ENCODE measurements at regions not wholly inside any gene's neighbourhood (a gene's known extent, or its start where the extent isn't known, plus 50 kb on each side); places are given as distances from the start of the nearest gene placed in this dataset.

DNA sequence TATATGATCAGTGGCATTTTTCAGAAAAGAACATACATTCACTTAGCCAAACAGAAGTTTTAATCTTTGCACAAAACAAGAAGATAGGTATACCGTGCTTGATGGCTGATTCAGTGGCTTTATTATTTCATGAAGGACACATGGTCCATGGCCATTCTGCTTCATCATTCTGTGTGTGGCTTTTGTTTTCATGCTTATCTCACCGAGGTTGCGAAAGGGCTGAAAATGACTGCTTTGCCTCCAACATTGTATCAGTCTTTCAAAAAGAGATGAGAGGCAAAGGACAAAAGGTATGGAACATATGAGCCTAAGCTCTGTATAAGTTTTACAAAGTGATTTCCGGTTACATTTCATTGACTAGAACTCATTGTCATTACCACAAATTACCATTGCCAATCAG lies 541.1 kb downstream of the RAB28 start (continued):
- peak; percentile 45; the same call in 1 of the 2 replicates for TF ChIP-seq AHDC1 (CRISPR knock-in tag; IDR thresholded peaks at IDR 0.05; ENCODE audit: borderline replicate concordance)
- TF ChIP-seq FOXJ3 (CRISPR knock-in tag; IDR thresholded peaks at IDR 0.05; ENCODE audit: borderline replicate concordance), result peak; percentile 34; the same call in 1 of the 2 replicates
- TF ChIP-seq KAT8 (CRISPR knock-in tag; IDR thresholded peaks at IDR 0.05), result peak; percentile 43; the same call in 1 of the 2 replicates
- no peak for TF ChIP-seq KAT2B (IDR thresholded peaks at IDR 0.05; ENCODE audit: borderline replicate concordance, low read depth, low read length)
- no peak for TF ChIP-seq SOX6 (IDR thresholded peaks at IDR 0.05)
- peak; percentile 91 for TF ChIP-seq SOX6 (CRISPR knock-in tag; IDR thresholded peaks at IDR 0.05)
- TF ChIP-seq HNF4A (CRISPR knock-in tag; IDR thresholded peaks at IDR 0.05), result peak; percentile 35; the same call in 1 of the 2 replicates
- TF ChIP-seq ZNF350 (CRISPR knock-in tag; IDR thresholded peaks at IDR 0.05; ENCODE audit: borderline replicate concordance, low read depth), result no peak
- TF ChIP-seq TARDBP (CRISPR knock-in tag; IDR thresholded peaks at IDR 0.05), result peak; percentile 40; the same call in 1 of the 2 replicates
- 0 out of 2 replicates have a peak, but pooled peaks have one; percentile 30 for TF ChIP-seq MED1 (CRISPR knock-in tag; IDR thresholded peaks at IDR 0.05)
- no peak for TF ChIP-seq FOXP1 (IDR thresholded peaks at IDR 0.05)
- TF ChIP-seq FOXP1 (CRISPR knock-in tag; IDR thresholded peaks at IDR 0.05), result peak; percentile 39; the same call in 1 of the 2 replicates
- peak; percentile 71 for TF ChIP-seq GATAD2A (CRISPR knock-in tag; IDR thresholded peaks at IDR 0.05)
- no peak for TF ChIP-seq SOX13 (IDR thresholded peaks at IDR 0.05)
- TF ChIP-seq SOX13 (CRISPR knock-in tag; conservative IDR thresholded peaks at IDR 0.05 in 1 of 2, IDR thresholded peaks at IDR 0.05 in 1 of 2), result peak in 1 of 2 experiments; percentile 92; a peak in 2 of 4 replicates

Measured in HepG2 (cell line).